GM12891 (cell line): ENCODE measurements at regions not wholly inside any gene's neighbourhood (a gene's known extent, or its start where the extent isn't known, plus 50 kb on each side); places are given as distances from the start of the nearest gene placed in this dataset.

Experiments used
- POLR2A ChIP-seq: IDR thresholded peaks from 2 replicates; pipeline ENCODE4 v1.6.1; 2011; ENCODE audit warnings: low read depth, low read length, control low read depth
- POLR2AphosphoS5 ChIP-seq: IDR thresholded peaks from 2 replicates; pipeline ENCODE4 v1.6.1; 2011; ENCODE audit warnings: low read depth, low read length, control low read depth
- SPI1 ChIP-seq: IDR thresholded peaks from 2 replicates; pipeline ENCODE4 v1.6.1; 2011; ENCODE audit warnings: low read depth, low read length, control low read depth

GRCh38 chr14:42057111-42057510 lies 450.4 kb downstream of the LRFN5 start:
- TF ChIP-seq POLR2AphosphoS5 (no peak), POLR2A (no peak), SPI1 (no peak)
